Activated B cell treated with CpG ODN at 0.5 μM for 24 hours (primary cell): ENCODE measurements at regions not wholly inside any gene's neighbourhood (a gene's known extent, or its start where the extent isn't known, plus 50 kb on each side); places are given as distances from the start of the nearest gene placed in this dataset.

Source experiments
- ATAC-seq: fragments of 200-7000 bp; cut with Tn5 transposase; one replicate; pipeline ENCODE4 v1.10.0; 2021; ENCODE audit warnings: low read depth, mild to moderate bottlenecking, moderate library complexity
- CTCF ChIA-PET: fragments of 350-600 bp; sonication (Branson Sonifier 250); formaldehyde crosslinking; loops from one replicate; lab custom pipeline; 2021; ENCODE audit warnings: antibody characterized with exemption; lab: Charles Lee
- POLR2A ChIA-PET: fragments of 350-600 bp; sonication (Branson Sonifier 250); formaldehyde crosslinking; loops from one replicate; lab custom pipeline; 2021; ENCODE audit warnings: antibody characterized with exemption; lab: Charles Lee
- DNase-seq: peaks from one replicate; pipeline ENCODE4 v3.0.0; 2022
- H3K27ac Mint-ChIP-seq: one replicate; pipeline ENCODE4 v1.8.0; 2020; ENCODE audit warnings: mixed read lengths
- H3K27me3 Mint-ChIP-seq: one replicate; pipeline ENCODE4 v1.8.0; 2021; ENCODE audit warnings: mixed read lengths
- H3K36me3 Mint-ChIP-seq: one replicate; pipeline ENCODE4 v1.8.0; 2021; ENCODE audit warnings: low read depth, mixed read lengths
- H3K4me1 Mint-ChIP-seq: one replicate; pipeline ENCODE4 v1.8.0; 2021; ENCODE audit warnings: mixed read lengths
- H3K4me3 Mint-ChIP-seq: one replicate; pipeline ENCODE4 v1.8.0; 2020; ENCODE audit warnings: mild to moderate bottlenecking, mixed read lengths
- H3K9me3 Mint-ChIP-seq: one replicate; pipeline ENCODE4 v1.8.0; 2020; ENCODE audit warnings: mixed read lengths
- intact Hi-C: fragments of 100-400 bp; cut with micrococcal nuclease; formaldehyde crosslinking; loops from one replicate; pipeline ENCODE4 v1.15.1; 2024
- TF ChIP-seq, protein P1 (sequence below): fragments of 200-600 bp; IDR thresholded peaks from one replicate; pipeline ENCODE4 v1.8.0; 2022; ENCODE audit warnings: antibody characterized with exemption, mild to moderate bottlenecking

DNA sequence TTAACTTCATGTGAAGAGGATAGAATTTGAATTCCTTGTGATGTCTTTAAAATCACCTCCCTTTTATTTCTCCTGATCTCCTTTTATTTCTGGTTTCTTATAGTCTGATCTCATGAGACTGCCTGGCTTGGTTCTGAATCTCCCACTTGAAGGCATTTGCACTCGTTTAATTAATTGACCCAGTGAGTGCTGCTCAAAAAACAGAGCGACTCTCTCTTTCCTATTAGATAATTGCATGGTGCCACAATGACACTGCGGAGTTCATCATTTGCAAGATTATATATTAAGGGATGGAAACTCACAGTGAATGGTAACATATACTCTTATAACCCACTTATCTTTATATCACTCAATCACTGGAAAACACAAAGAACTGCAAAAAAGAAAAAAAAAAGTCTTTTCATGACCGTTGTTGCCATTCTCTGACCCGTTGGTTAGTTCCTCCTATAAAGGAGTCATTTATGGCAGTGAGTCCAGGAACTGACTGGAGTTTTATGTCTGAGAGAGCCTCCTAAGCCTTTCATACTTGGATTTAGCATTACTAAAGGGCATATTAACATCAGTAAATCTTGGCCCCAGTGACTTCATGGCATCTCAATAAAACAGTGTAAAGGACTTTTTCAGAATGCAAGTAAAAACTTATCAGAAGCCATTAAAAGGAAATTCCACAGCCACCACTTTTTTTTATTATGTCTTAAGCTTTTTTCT, 103.3 kb upstream of the EPHA4 start:
- Mint-ChIP-seq H3K27me3 (no peaks in the 10 kb centered on the region), H3K36me3 (no peaks in the 10 kb centered on the region), H3K4me3 (no peak overlapping the region), H3K27ac (no peak overlapping the region), H3K9me3 (no peaks in the 10 kb centered on the region), H3K4me1 (no peaks in the 10 kb centered on the region)
- ATAC-seq (no peak), DNase-seq (no peak)
- intact Hi-C loops: no loop called here
- POLR2A ChIA-PET: no interaction called here
- CTCF ChIA-PET: no interaction called here
- TF ChIP-seq, protein P1, sequence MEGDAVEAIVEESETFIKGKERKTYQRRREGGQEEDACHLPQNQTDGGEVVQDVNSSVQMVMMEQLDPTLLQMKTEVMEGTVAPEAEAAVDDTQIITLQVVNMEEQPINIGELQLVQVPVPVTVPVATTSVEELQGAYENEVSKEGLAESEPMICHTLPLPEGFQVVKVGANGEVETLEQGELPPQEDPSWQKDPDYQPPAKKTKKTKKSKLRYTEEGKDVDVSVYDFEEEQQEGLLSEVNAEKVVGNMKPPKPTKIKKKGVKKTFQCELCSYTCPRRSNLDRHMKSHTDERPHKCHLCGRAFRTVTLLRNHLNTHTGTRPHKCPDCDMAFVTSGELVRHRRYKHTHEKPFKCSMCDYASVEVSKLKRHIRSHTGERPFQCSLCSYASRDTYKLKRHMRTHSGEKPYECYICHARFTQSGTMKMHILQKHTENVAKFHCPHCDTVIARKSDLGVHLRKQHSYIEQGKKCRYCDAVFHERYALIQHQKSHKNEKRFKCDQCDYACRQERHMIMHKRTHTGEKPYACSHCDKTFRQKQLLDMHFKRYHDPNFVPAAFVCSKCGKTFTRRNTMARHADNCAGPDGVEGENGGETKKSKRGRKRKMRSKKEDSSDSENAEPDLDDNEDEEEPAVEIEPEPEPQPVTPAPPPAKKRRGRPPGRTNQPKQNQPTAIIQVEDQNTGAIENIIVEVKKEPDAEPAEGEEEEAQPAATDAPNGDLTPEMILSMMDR: no peak

DNA sequence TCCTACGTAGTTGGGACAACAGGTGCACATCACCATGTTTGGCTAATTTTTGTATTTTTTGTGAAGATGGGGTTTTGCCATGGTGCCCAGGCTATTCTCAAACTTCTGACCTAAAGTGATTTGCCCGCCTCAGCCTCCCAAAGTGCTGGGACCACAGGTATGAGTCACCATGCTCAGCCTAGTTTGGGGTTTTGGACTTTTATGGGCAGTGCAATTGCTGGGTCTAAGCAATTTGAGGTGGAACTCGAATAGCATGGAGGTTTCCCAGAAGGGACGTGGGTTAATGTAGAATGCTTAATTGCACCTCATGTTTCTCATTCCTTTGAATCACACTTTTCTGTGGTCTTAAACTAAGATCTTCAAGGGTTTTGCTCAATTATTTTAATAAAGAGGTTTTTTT, 102.3 kb upstream of the EPHA4 start:
- TF ChIP-seq, protein P1: no peak
- Mint-ChIP-seq H3K27ac (no peak overlapping the region), H3K27me3 (no peaks in the 10 kb centered on the region), H3K4me1 (no peaks in the 10 kb centered on the region), H3K36me3 (no peaks in the 10 kb centered on the region), H3K4me3 (no peak overlapping the region), H3K9me3 (no peaks in the 10 kb centered on the region)
- ATAC-seq (no peak), DNase-seq (no peak)
- ChIA-PET CTCF (no interaction called here), POLR2A (no interaction called here)
- intact Hi-C loops: no loop called here

DNA sequence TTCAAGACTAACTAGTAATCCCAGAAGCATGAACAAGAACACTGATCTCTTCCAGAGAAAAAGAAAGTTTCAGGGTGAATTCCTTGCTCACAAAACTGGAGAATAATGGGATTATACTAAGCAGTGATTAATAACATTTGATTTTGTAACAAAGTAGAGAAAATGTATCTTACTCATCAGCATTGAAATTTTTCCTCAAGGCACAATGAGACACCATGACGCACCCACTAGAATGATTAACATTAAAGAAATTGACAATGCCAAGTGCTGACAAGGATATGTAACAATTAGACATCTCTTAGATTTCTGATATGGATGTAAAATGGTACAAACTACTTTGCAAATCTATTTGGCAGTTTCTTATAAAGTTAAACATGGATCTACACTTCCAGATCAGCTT, 101.1 kb upstream of the EPHA4 start:
- CTCF ChIA-PET: no interaction called here
- TF ChIP-seq, protein P1: no peak
- DNase-seq (no peak), ATAC-seq (no peak)
- H3K4me3 Mint-ChIP-seq: no peak overlapping the region
- POLR2A ChIA-PET: no interaction called here
- intact Hi-C loops: no loop called here
- no peaks in the 10 kb centered on the region for H3K4me1 Mint-ChIP-seq
- no peaks in the 10 kb centered on the region for H3K27me3 Mint-ChIP-seq
- no peak overlapping the region for H3K27ac Mint-ChIP-seq
- H3K9me3 Mint-ChIP-seq: no peaks in the 10 kb centered on the region
- no peaks in the 10 kb centered on the region for H3K36me3 Mint-ChIP-seq

DNA sequence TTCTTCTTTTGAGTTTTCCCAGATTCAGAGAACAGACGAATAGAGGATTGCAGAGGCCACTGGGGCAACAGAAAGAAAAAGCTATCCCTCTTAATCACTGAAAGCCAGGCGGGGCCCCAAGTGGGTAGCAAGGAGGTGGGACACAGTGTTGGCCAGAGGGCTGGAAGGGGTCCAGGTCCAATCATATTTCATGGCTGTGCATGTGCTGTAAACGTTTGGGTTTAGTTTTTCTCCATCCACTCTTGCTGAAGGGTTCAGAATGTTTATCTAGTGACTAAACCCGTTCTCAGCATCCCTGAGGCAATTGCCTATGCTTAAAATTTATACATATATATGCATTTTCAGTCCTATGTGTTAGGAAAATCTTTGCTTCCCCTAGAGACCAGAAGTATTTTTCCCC, 99.4 kb upstream of the EPHA4 start:
- POLR2A ChIA-PET: no interaction called here
- no peaks in the 10 kb centered on the region for H3K4me1 Mint-ChIP-seq
- intact Hi-C loops: no loop called here
- DNase-seq (no peak), ATAC-seq (no peak)
- no peak overlapping the region for H3K4me3 Mint-ChIP-seq
- no peaks in the 10 kb centered on the region for H3K27me3 Mint-ChIP-seq
- peaks cover 2% of the 10 kb centered on the region for H3K9me3 Mint-ChIP-seq
- H3K27ac Mint-ChIP-seq: no peak overlapping the region
- CTCF ChIA-PET: no interaction called here
- no peaks in the 10 kb centered on the region for H3K36me3 Mint-ChIP-seq
- TF ChIP-seq, protein P1: no peak

DNA sequence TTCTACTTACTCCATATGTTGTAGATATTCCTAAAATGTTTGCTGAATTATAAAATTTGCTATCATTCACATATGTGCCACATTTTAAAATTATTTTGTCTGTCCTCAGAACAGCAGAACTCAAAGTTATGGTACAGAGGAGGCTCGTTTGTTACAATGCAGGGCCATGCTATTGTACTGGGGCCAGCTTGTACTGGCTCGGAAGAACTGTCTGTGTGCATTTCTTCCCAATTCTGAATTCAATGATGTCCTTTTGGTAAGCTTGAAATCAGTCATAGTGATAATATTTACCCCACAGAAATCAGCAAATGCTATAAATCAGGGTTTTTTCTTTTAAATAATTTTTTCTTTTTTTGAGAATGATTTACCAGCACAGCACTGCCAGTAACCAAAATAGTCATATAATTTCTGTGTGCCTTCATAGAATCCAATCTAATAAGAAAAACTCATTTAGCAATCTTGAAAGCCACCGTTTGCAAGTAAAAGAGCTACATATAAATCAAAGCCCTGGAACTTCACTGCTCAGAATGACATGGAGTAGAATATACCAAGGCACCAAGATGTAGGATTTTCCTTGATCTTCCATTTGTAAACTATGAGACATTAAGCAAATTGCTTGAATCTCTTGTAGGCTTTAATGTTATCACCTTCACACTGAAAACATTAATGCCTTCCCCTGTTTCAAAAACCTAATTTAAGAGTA, 90.7 kb upstream of the EPHA4 start:
- Mint-ChIP-seq H3K27me3 (no peaks in the 10 kb centered on the region), H3K4me3 (no peak overlapping the region), H3K9me3 (peaks cover 2% of the 10 kb centered on the region), H3K4me1 (no peaks in the 10 kb centered on the region), H3K36me3 (no peaks in the 10 kb centered on the region), H3K27ac (no peak overlapping the region)
- ATAC-seq (no peak), DNase-seq (no peak)
- ChIA-PET POLR2A (no interaction called here), CTCF (no interaction called here)
- intact Hi-C loops: no loop called here
- TF ChIP-seq, protein P1: no peak
